Smooth muscle cell (in vitro differentiated cells): ENCODE measurements at regions not wholly inside any gene's neighbourhood (a gene's known extent, or its start where the extent isn't known, plus 50 kb on each side); places are given as distances from the start of the nearest gene placed in this dataset.

Experiments used
- DNase-seq: peaks from one replicate; lab custom pipeline; 2025; ENCODE audit not compliant: unreplicated experiment; lab: John Stamatoyannopoulos, UW
- H2AFZ ChIP-seq: fragments of 200-600 bp; sonication (generic); 2 replicates; pipeline ENCODE4 v1.6.0; 2016; ENCODE audit warnings: antibody characterized with exemption, low read depth, mild to moderate bottlenecking
- H3F3A ChIP-seq: fragments of 200-600 bp; sonication (generic); 2 replicates; pipeline ENCODE4 v1.6.0; 2017; ENCODE audit warnings: antibody characterized with exemption, low read depth
- H3K27ac ChIP-seq: fragments of 200-600 bp; sonication (generic); 2 replicates; pipeline ENCODE4 v1.5.1; 2016; ENCODE audit warnings: low read depth, mild to moderate bottlenecking
- H3K27me3 ChIP-seq: fragments of 200-600 bp; sonication (generic); 2 replicates; pipeline ENCODE4 v1.6.1; 2016; ENCODE audit warnings: low read depth, mild to moderate bottlenecking
- H3K36me3 ChIP-seq: fragments of 200-600 bp; sonication (generic); 2 replicates; pipeline ENCODE4 v1.5.1; 2016; ENCODE audit warnings: low read depth
- H3K4me1 ChIP-seq: fragments of 200-600 bp; sonication (generic); 2 replicates; pipeline ENCODE4 v1.5.1; 2016; ENCODE audit warnings: low read depth
- H3K4me2 ChIP-seq: fragments of 200-600 bp; sonication (generic); 2 replicates; pipeline ENCODE4 v1.6.0; 2016; ENCODE audit warnings: mild to moderate bottlenecking
- H3K4me3 ChIP-seq: fragments of 200-600 bp; sonication (generic); 2 replicates; pipeline ENCODE4 v1.5.1; 2016; ENCODE audit warnings: mild to moderate bottlenecking
- H3K79me2 ChIP-seq: fragments of 200-600 bp; sonication (generic); 2 replicates; pipeline ENCODE4 v1.6.0; 2016; ENCODE audit warnings: low read depth, mild to moderate bottlenecking
- H3K9ac ChIP-seq: fragments of 200-600 bp; sonication (generic); 2 replicates; pipeline ENCODE4 v1.6.0; 2016; ENCODE audit warnings: low read depth
- H3K9me3 ChIP-seq: fragments of 200-600 bp; sonication (generic); replicated peaks from 2 replicates; pipeline ENCODE4 v1.5.1; 2016; ENCODE audit warnings: low read depth
- H4K20me1 ChIP-seq: fragments of 200-600 bp; sonication (generic); 2 replicates; pipeline ENCODE4 v1.6.0; 2016; ENCODE audit warnings: low read depth
- CTCF ChIP-seq: fragments of 200-600 bp; sonication (generic); IDR thresholded peaks from 2 replicates; pipeline ENCODE4 v1.5.1; 2017; ENCODE audit warnings: borderline replicate concordance, mild to moderate bottlenecking, antibody characterized with exemption; ENCODE audit not compliant: insufficient read depth, poor library complexity, severe bottlenecking
- WGBS: methylation state at CpG from one replicate; pipeline ENCODE4 v1.1.7; 2016; ENCODE audit warnings: low lambda C conversion rate; 5-methylcytosine and 5-hydroxymethylcytosine counted together

- WGBS: 3% methylated on average over 8 of the region's 8 CpGs
- Histone ChIP-seq H3K36me3 (no peaks in the 10 kb centered on the region), H2AFZ (no peak overlapping the region), H3F3A (peaks cover 24% of the 10 kb centered on the region), H4K20me1 (no peaks in the 10 kb centered on the region), H3K9me3 (no peaks in the 10 kb centered on the region), H3K4me2 (peak overlapping the region; percentile 80), H3K27me3 (no peaks in the 10 kb centered on the region), H3K9ac (peak overlapping the region; percentile 79), H3K79me2 (no peaks in the 10 kb centered on the region), H3K4me3 (peak overlapping the region; percentile 3), H3K27ac (peak overlapping the region; percentile 95), H3K4me1 (peaks cover 19% of the 10 kb centered on the region)
- TF ChIP-seq CTCF: no peak
- DNase-seq: peak; percentile 31
Observed at GRCh38 chr15:70494852-70495571, 268.3 kb downstream of the UACA start.

- H2AFZ ChIP-seq: no peak overlapping the region
- H3K9ac ChIP-seq: peak overlapping the region; percentile 79
- H3K4me2 ChIP-seq: peak overlapping the region; percentile 80
- H3K27ac ChIP-seq: peak overlapping the region; percentile 95
- H3K27me3 ChIP-seq: no peaks in the 10 kb centered on the region
- H3K36me3 ChIP-seq: no peaks in the 10 kb centered on the region
- no peak for DNase-seq
- 30% methylated on average over 4 of the region's 4 CpGs for WGBS
- H3F3A ChIP-seq: peaks cover 24% of the 10 kb centered on the region
- H3K4me1 ChIP-seq: peaks cover 19% of the 10 kb centered on the region
- H3K79me2 ChIP-seq: no peaks in the 10 kb centered on the region
- peak overlapping the region; percentile 3 for H3K4me3 ChIP-seq
- no peak for TF ChIP-seq CTCF
- H4K20me1 ChIP-seq: no peaks in the 10 kb centered on the region
- H3K9me3 ChIP-seq: no peaks in the 10 kb centered on the region
Observed at GRCh38 chr15:70494517-70494851, 268.9 kb downstream of the UACA start.

GRCh38 chr15:70493787-70494516 is 269.4 kb downstream of the UACA start:
- H2AFZ ChIP-seq: no peak overlapping the region
- H3K4me2 ChIP-seq: peak overlapping the region; percentile 80
- H3K27ac ChIP-seq: peak overlapping the region; percentile 95
- H3K27me3 ChIP-seq: no peaks in the 10 kb centered on the region
- TF ChIP-seq CTCF: no peak
- no peaks in the 10 kb centered on the region for H3K36me3 ChIP-seq
- H3K4me1 ChIP-seq: peaks cover 19% of the 10 kb centered on the region
- H4K20me1 ChIP-seq: no peaks in the 10 kb centered on the region
- no peaks in the 10 kb centered on the region for H3K79me2 ChIP-seq
- peak overlapping the region; percentile 3 for H3K4me3 ChIP-seq
- no peaks in the 10 kb centered on the region for H3K9me3 ChIP-seq
- H3F3A ChIP-seq: peaks cover 24% of the 10 kb centered on the region
- no peak for DNase-seq
- peak overlapping the region; percentile 79 for H3K9ac ChIP-seq
- 57% methylated on average over 13 of the region's 13 CpGs for WGBS

- WGBS: 88% methylated on average over 1 of the region's 1 CpG
- peaks cover 24% of the 10 kb centered on the region for H3F3A ChIP-seq
- H3K4me2 ChIP-seq: peak overlapping the region; percentile 80
- H3K36me3 ChIP-seq: no peaks in the 10 kb centered on the region
- no peaks in the 10 kb centered on the region for H3K9me3 ChIP-seq
- peak overlapping the region; percentile 95 for H3K27ac ChIP-seq
- no peak for TF ChIP-seq CTCF
- no peaks in the 10 kb centered on the region for H4K20me1 ChIP-seq
- H3K4me1 ChIP-seq: peaks cover 19% of the 10 kb centered on the region
- H2AFZ ChIP-seq: no peak overlapping the region
- H3K27me3 ChIP-seq: no peaks in the 10 kb centered on the region
- DNase-seq: no peak
- H3K4me3 ChIP-seq: no peak overlapping the region
- H3K79me2 ChIP-seq: no peaks in the 10 kb centered on the region
- peak overlapping the region; percentile 30 for H3K9ac ChIP-seq
Observed at GRCh38 chr15:70493376-70493775, 270.0 kb downstream of the UACA start.
